HK-2 (cell line): ENCODE measurements at regions not wholly inside any gene's neighbourhood (a gene's known extent, or its start where the extent isn't known, plus 50 kb on each side); places are given as distances from the start of the nearest gene placed in this dataset.
"Not testable (repeated sequence)": the region's sequence is repeated elsewhere in the genome, so short reads cannot be mapped to it uniquely, and the experiment has no call there.

Source experiments
- DNase-seq: peaks from one replicate; pipeline ENCODE4 v3.0.0-alpha.2; 2018; ENCODE audit not compliant: unreplicated experiment

DNA sequence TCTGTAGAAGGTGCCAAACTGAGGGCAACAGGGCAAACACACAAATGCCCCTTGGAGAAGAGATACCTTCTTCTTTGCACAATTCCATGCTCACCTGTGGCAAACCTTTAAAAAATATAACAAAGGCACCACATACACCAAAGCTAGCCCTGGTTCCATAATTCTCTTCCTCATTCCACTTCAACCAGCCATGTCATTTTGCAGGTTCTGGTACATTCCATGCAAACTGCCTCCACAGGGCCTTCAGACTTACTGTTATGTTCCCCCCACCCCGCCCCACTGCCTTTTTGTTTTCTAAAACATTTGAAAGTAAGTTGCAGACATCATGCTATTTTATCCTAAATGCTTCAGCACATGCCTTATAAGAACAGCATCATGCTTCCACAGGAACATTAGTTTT lies 269.0 kb downstream of the NSUN3 start:
- no peak for DNase-seq

- DNase-seq = no peak
Measured at GRCh38 chr3:94336046-94336753, 273.3 kb downstream of the NSUN3 start.

- DNase-seq = no peak
Measured at GRCh38 chr3:94345101-94345500, 282.2 kb downstream of the NSUN3 start.

DNA sequence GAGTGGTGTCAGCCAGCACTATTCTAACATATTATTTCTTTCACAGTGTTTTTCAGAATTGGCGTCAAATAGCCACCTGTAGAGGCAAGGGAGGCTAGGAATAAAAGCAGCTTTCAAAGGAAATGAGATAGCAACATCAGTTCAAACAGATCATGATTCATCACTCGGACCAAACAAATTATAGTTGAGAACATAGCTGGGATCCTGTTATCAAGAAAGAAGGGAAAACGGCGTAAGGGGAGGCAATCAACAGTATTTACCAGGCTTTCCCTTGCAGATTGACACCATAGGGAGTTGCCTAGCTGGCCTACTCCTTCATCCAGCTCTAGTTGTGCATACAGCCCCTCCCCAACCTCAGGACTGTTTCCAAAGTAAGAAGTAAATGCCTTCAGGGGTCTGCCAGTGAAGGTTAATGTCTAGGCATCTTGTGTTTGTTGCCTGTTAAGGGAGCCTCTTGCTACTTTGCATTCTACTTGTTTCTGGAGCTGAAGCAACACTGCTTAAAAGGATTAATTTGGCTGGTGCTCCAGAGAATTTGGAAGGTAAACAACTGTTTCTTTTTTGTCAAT lies 286.5 kb downstream of the NSUN3 start:
- DNase-seq = no peak

DNA sequence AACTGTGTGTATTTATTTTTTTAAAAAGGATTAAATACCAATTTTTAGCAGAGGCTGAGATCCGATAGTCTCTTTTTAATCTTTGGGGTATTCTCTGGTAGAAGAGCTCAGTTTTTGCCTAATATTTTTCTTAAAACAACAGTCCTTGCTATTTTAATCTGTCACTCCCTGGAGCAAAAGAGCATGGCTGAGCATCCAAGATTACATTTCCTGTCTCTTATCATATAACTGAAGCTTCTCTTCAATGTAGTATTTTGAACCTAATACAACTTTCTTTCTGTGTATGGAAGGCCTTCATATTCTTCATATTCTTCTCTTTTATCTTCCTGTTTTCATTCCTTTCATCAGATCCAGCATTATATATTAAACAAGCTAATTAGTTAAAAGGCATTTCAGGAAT lies 293.7 kb downstream of the NSUN3 start:
- no peak for DNase-seq

GRCh38 chr3:94359996-94360395 lies 297.1 kb downstream of the NSUN3 start:
- no peak for DNase-seq

- DNase-seq = no peak
Measured at GRCh38 chr3:94360987-94361386, 298.1 kb downstream of the NSUN3 start.

GRCh38 chr3:94362393-94362792 lies 299.5 kb downstream of the NSUN3 start:
- no peak for DNase-seq

- no peak for DNase-seq
Measured at GRCh38 chr3:94365006-94365405, 302.1 kb downstream of the NSUN3 start.

DNA sequence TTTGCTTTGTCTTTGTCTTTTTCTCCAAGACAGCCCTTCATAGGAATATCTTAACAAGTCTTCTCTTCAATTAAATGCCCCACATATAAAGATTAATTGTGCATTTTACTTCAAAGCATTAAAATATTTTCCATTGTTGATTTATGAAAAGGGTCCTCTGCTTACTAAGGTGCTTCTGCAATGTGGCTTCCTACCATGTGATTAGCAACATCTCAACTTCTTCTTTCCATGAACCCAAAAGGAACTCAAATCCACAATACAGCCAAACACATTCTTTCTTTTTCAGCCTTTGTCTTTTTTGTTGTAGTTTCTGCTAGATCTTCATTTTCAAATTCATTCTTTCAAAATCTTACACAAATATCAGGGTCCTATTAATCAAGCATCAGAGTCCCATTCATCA lies 309.2 kb downstream of the NSUN3 start:
- DNase-seq = no peak

DNA sequence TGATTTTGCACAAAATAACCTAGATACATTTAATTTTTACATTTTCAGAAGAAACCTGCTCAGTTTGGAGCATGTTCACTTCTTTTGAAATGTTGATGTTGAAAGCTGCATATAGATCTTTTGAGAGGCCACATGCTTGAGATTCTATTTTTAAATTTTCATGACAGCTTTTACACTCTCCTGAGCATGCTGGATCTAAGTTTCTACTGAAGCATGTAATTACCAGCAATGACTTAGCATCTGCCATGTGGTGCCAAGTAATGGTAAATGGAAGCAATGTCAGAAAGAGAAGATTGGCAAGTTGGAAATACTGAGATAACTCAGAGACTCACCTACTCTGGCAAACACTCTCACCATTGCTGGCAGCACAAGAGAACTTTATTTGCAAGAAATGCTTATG lies 310.6 kb downstream of the NSUN3 start:
- no peak for DNase-seq

DNA sequence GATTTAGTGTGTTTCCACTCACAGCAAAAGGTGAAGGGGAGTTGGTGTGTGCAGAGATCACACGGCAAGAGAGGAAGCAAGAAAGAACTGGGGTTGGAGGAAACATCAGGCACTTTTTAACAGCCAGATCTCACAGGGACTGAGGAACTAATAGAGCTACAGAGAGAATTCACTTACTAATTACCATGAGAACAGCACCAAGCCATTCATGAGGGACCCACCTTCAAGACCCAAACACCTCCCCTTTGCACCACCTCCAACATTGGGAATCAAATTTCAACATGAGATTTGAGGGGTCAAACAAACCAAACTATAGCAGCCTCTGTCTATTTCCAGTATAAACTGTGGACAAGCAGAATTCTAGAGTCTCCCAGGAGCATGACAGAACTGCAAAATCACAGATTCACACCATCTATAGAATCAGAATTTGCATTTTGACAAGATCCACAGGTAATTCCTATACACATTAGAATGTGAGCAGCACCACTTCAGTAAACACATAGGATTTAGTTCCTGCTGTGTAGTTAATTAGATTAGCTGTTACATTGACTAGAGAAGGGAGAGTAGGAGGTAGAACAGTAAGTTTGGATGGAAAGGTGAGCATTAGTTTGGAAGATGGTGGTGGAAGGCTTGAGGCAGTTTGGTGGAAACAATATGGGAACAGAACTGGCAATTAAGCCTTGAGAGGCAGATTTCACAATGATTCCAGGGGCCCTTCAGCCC lies 311.7 kb downstream of the NSUN3 start:
- DNase-seq = no peak

GRCh38 chr3:94377123-94377696 lies 314.3 kb downstream of the NSUN3 start:
- DNase-seq = not testable (repeated sequence)

DNA sequence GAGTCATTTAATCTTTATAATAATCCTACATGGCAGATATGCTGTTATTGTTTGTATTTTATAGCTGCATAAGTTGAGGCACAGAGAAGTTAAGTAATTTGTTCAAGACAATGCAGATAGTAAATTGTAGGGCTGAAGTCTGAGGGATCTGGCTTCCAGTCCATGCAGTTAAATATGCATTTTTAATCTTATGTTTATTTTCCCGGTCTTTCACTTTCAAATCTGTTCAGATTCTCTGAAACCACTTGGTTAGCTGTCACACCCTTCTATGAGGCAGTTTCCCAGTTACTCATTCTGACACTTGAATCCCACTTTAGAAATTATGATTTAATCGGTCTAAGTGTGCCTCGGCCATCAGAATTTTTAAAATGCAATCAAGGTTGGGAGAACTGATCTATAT lies 315.0 kb downstream of the NSUN3 start:
- not testable (repeated sequence) for DNase-seq

DNA sequence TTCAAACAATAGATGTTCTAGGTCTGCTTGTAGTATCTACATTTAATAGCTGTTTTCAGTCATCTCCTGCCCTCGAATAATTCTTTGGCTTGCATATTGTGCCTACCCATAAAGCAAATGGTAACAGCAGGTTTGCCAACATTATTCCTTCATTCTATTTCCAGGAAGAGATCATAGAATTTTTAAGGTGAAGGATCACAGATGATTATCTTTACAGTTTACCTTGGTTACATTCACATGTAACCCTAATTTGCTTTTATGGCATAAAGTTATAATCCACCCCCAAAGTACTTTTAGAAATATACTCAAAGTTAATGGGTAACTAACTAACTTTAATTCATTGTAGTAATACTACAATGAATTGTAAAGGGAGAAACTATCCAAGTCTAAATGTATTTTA lies 315.5 kb downstream of the NSUN3 start:
- no peak for DNase-seq

GRCh38 chr3:94379264-94379663 lies 316.4 kb downstream of the NSUN3 start:
- DNase-seq = no peak

GRCh38 chr3:94394885-94395284 lies 332.0 kb downstream of the NSUN3 start:
- DNase-seq = no peak

DNA sequence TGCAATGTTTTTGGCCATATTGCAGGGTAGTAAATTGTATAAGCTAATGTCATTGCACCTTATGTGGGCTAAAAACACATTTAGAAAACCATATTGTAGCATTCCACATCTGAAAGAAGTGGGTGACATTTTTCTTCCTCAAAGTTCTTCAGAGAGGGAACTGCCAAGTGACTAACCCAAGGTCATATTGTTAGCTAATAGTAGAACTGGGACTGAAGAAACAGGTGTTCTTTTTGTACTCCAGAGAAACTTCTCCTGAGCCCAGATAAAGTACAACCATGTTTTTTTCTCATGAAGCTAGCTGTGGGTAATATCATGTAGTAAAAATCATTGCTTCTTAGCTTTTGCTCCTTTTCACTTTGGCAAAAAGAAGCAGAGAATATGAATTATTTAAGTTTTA lies 333.0 kb downstream of the NSUN3 start:
- no peak for DNase-seq

- no peak for DNase-seq
Measured at GRCh38 chr3:94398036-94398435, 335.2 kb downstream of the NSUN3 start.

- DNase-seq = no peak
Measured at GRCh38 chr3:94401466-94401865, 338.6 kb downstream of the NSUN3 start.

- DNase-seq = no peak
Measured at GRCh38 chr3:94402126-94402525, 339.3 kb downstream of the NSUN3 start.

DNA sequence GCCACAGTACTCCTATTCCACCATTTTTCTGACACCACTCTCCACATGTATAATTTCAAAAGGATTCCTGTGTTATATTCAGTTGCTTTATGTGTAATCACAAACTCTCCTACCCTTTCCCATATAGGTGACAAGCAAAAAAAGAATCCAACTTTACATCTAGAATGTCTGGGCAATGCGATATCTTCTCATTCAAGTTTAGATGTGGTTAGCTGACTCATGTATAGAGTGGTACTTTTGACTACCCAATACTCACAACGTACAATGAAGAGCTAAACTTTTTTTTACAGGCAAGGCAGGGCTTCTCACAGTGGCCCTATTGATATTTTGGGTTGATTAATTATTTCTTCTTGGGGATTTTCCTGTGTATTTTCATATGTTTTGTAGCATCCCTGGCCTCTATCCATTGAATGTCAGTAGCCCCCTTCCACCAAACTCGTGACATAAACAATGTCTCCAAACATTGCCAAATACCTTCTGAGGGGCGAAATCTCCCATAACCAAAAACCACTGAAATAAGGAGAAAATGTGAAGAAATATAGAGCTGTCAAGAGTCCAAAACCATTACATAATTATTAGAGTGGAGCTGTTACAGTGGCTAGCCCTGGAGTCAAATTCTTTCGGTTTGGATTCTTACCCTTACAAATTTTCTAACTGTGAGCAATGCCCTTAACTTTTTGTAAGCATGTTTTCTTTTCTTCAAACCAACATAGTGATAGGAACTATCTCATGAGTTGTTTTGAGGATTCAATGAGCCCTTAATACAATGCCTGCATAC lies 342.6 kb downstream of the NSUN3 start:
- no peak for DNase-seq
